Ishikawa (cell line): ENCODE measurements at regions not wholly inside any gene's neighbourhood (a gene's known extent, or its start where the extent isn't known, plus 50 kb on each side); places are given as distances from the start of the nearest gene placed in this dataset.

Experiments
- CEBPB ChIP-seq: IDR thresholded peaks from 2 replicates; pipeline ENCODE4 v1.6.1; 2012
- EGR1 ChIP-seq: IDR thresholded peaks from 2 replicates; pipeline ENCODE4 v1.6.1; 2012
- EP300 ChIP-seq: IDR thresholded peaks from 2 replicates; pipeline ENCODE4 v1.6.1; 2012; ENCODE audit warnings: borderline replicate concordance
- MAX ChIP-seq: IDR thresholded peaks from 2 replicates; pipeline ENCODE4 v1.6.1; 2012
- RAD21 ChIP-seq: IDR thresholded peaks from 2 replicates; pipeline ENCODE4 v1.6.1; 2012; ENCODE audit warnings: low read depth
- REST ChIP-seq: IDR thresholded peaks from 2 replicates; pipeline ENCODE4 v1.6.1; 2012; ENCODE audit warnings: low read depth, mild to moderate bottlenecking
- TAF1 ChIP-seq: IDR thresholded peaks from 2 replicates; pipeline ENCODE4 v1.6.1; 2012; ENCODE audit warnings: low read depth, mild to moderate bottlenecking
- TCF12 ChIP-seq: IDR thresholded peaks from 2 replicates; pipeline ENCODE4 v1.6.1; 2012; ENCODE audit warnings: low read depth

- no peak for TF ChIP-seq CEBPB
- no peak for TF ChIP-seq TAF1
- no peak for TF ChIP-seq EGR1
- TF ChIP-seq EP300: no peak
- TF ChIP-seq REST: no peak
- TF ChIP-seq MAX: no peak
- no peak for TF ChIP-seq TCF12
- no peak for TF ChIP-seq RAD21
Observed at GRCh38 chr10:117817116-117817515, 229.6 kb downstream of the RAB11FIP2 start.
